ENCODE measurements at regions not wholly inside any gene's neighbourhood (a gene's known extent, or its start where the extent isn't known, plus 50 kb on each side); places are given as distances from the start of the nearest gene placed in this dataset.

GRCh38 chr13:37382146-37382545 lies 216.4 kb downstream of the POSTN start:
- no peak overlapping the region for H2AFZ ChIP-seq (ENCODE audit: low read length)
- no peak overlapping the region for H3K4me2 ChIP-seq (ENCODE audit: extremely low read depth, insufficient read depth, low read length)
- H3K79me2 ChIP-seq (ENCODE audit: control insufficient read depth, insufficient read depth, low read length): no peaks in the 10 kb centered on the region

GRCh38 chr13:37381502-37381901 lies 217.1 kb downstream of the POSTN start:
- H3K27ac ChIP-seq (ENCODE audit: insufficient read depth, low read length): no peak overlapping the region
- peak; percentile 11 to 41 for DNase-seq (ENCODE audit: low read depth in 2 of 2)
- no peaks in the 10 kb centered on the region for H3K79me2 ChIP-seq (ENCODE audit: control insufficient read depth, insufficient read depth, low read length)
- H3K27me3 ChIP-seq (ENCODE audit: control insufficient read depth, insufficient read depth, low read length): no peaks in the 10 kb centered on the region
- H3K4me2 ChIP-seq (ENCODE audit: extremely low read depth, insufficient read depth, low read length): no peak overlapping the region
- H2AFZ ChIP-seq (ENCODE audit: low read length): no peak overlapping the region
- no peaks in the 10 kb centered on the region for H4K20me1 ChIP-seq (ENCODE audit: control insufficient read depth, extremely low read depth, insufficient read depth, low read length)
- H3K36me3 ChIP-seq (ENCODE audit: control insufficient read depth, insufficient read depth, low read length): no peaks in the 10 kb centered on the region
- no peak overlapping the region for H3K9ac ChIP-seq (ENCODE audit: insufficient read depth, low read length)
- H3K9me3 ChIP-seq (ENCODE audit: control insufficient read depth, insufficient read depth, low read depth, low read length): no peaks in the 10 kb centered on the region
- no peaks in the 10 kb centered on the region for H3K4me1 ChIP-seq (ENCODE audit: control insufficient read depth, extremely low read depth, insufficient read depth, low read length)
- H3K4me3 ChIP-seq (replicated peaks in 1 of 4; ENCODE audit: control extremely low read depth in 1 of 4, insufficient read depth in 1 of 4, low read depth in 3 of 4, low read length in 4 of 4): no peak overlapping the region
- TF ChIP-seq EZH2 (IDR thresholded peaks at IDR 0.05; ENCODE audit: low read length, missing control alignments) (no peak), CTCF (conservative IDR thresholded peaks at IDR 0.05 in 1 of 2, IDR thresholded peaks at IDR 0.05 in 1 of 2; ENCODE audit: low read depth in 1 of 2, low read length in 2 of 2) (no peak)

More at GRCh38 chr13:37382146-37382545, 216.4 kb downstream of the POSTN start:
- DNase-seq (ENCODE audit: low read depth in 2 of 2): peak in 1 of 2 donors; percentile 49
- no peak overlapping the region for H3K27ac ChIP-seq (ENCODE audit: insufficient read depth, low read length)
- no peaks in the 10 kb centered on the region for H3K27me3 ChIP-seq (ENCODE audit: control insufficient read depth, insufficient read depth, low read length)
- H3K4me3 ChIP-seq (replicated peaks in 1 of 4; ENCODE audit: control extremely low read depth in 1 of 4, insufficient read depth in 1 of 4, low read depth in 3 of 4, low read length in 4 of 4): no peak overlapping the region
- no peaks in the 10 kb centered on the region for H3K9me3 ChIP-seq (ENCODE audit: control insufficient read depth, insufficient read depth, low read depth, low read length)
- no peak for TF ChIP-seq CTCF (conservative IDR thresholded peaks at IDR 0.05 in 1 of 2, IDR thresholded peaks at IDR 0.05 in 1 of 2; ENCODE audit: low read depth in 1 of 2, low read length in 2 of 2)
- no peak for TF ChIP-seq EZH2 (IDR thresholded peaks at IDR 0.05; ENCODE audit: low read length, missing control alignments)
- H3K9ac ChIP-seq (ENCODE audit: insufficient read depth, low read length): no peak overlapping the region
- H3K4me1 ChIP-seq (ENCODE audit: control insufficient read depth, extremely low read depth, insufficient read depth, low read length): no peaks in the 10 kb centered on the region
- H3K36me3 ChIP-seq (ENCODE audit: control insufficient read depth, insufficient read depth, low read length): no peaks in the 10 kb centered on the region
- no peaks in the 10 kb centered on the region for H4K20me1 ChIP-seq (ENCODE audit: control insufficient read depth, extremely low read depth, insufficient read depth, low read length)

- Histone ChIP-seq H3K27ac (ENCODE audit: insufficient read depth, low read length) (no peak overlapping the region), H4K20me1 (ENCODE audit: control insufficient read depth, extremely low read depth, insufficient read depth, low read length) (no peaks in the 10 kb centered on the region), H3K9ac (ENCODE audit: insufficient read depth, low read length) (no peak overlapping the region), H3K79me2 (ENCODE audit: control insufficient read depth, insufficient read depth, low read length) (no peaks in the 10 kb centered on the region), H3K4me1 (ENCODE audit: control insufficient read depth, extremely low read depth, insufficient read depth, low read length) (no peaks in the 10 kb centered on the region), H3K9me3 (ENCODE audit: control insufficient read depth, insufficient read depth, low read depth, low read length) (no peaks in the 10 kb centered on the region), H3K4me3 (replicated peaks in 1 of 4; ENCODE audit: control extremely low read depth in 1 of 4, insufficient read depth in 1 of 4, low read depth in 3 of 4, low read length in 4 of 4) (no peak overlapping the region), H3K4me2 (ENCODE audit: extremely low read depth, insufficient read depth, low read length) (no peak overlapping the region), H2AFZ (ENCODE audit: low read length) (no peak overlapping the region), H3K27me3 (ENCODE audit: control insufficient read depth, insufficient read depth, low read length) (no peaks in the 10 kb centered on the region), H3K36me3 (ENCODE audit: control insufficient read depth, insufficient read depth, low read length) (no peaks in the 10 kb centered on the region)
- DNase-seq (ENCODE audit: low read depth in 2 of 2): peak in 1 of 2 donors; percentile 33
- TF ChIP-seq EZH2 (IDR thresholded peaks at IDR 0.05; ENCODE audit: low read length, missing control alignments) (no peak), CTCF (conservative IDR thresholded peaks at IDR 0.05 in 1 of 2, IDR thresholded peaks at IDR 0.05 in 1 of 2; ENCODE audit: low read depth in 1 of 2, low read length in 2 of 2) (no peak)
Observed at GRCh38 chr13:37379841-37380240, 218.7 kb downstream of the POSTN start.

All from fibroblast of lung (primary cell).